Loucy (cell line): ENCODE measurements at regions not wholly inside any gene's neighbourhood (a gene's known extent, or its start where the extent isn't known, plus 50 kb on each side); places are given as distances from the start of the nearest gene placed in this dataset.

Experiments
- H2AFZ ChIP-seq: fragments of 200-600 bp; sonication (generic); 2 replicates; pipeline ENCODE4 v1.6.0; 2016; ENCODE audit warnings: antibody characterized with exemption, mild to moderate bottlenecking, low read length, moderate library complexity
- H3F3A ChIP-seq: fragments of 200-600 bp; 2 replicates; pipeline ENCODE4 v1.6.0; 2016; ENCODE audit warnings: antibody characterized with exemption, low read depth, mild to moderate bottlenecking
- H3K27me3 ChIP-seq: fragments of 200-600 bp; sonication (generic); 2 replicates; pipeline ENCODE4 v1.6.1; 2014; ENCODE audit warnings: low read length, mild to moderate bottlenecking; ENCODE audit not compliant: insufficient read depth, poor library complexity, severe bottlenecking
- H3K36me3 ChIP-seq: fragments of 200-600 bp; sonication (generic); 2 replicates; pipeline ENCODE4 v1.6.1; 2016; ENCODE audit warnings: low read length; ENCODE audit not compliant: insufficient read depth
- H3K4me1 ChIP-seq: fragments of 200-600 bp; sonication (generic); 2 replicates; pipeline ENCODE4 v1.5.1; 2014; ENCODE audit warnings: low read length, mild to moderate bottlenecking; ENCODE audit not compliant: insufficient read depth, poor library complexity, severe bottlenecking
- H3K4me2 ChIP-seq: fragments of 200-600 bp; sonication (generic); 2 replicates; pipeline ENCODE4 v1.6.0; 2014; ENCODE audit warnings: antibody characterized with exemption, low read length, low read depth, mild to moderate bottlenecking; ENCODE audit not compliant: poor library complexity, severe bottlenecking
- H3K4me3 ChIP-seq: fragments of 200-600 bp; sonication (generic); 2 replicates; pipeline ENCODE4 v1.5.1; 2014; ENCODE audit warnings: low read length, mild to moderate bottlenecking, mixed read lengths; ENCODE audit not compliant: poor library complexity, severe bottlenecking
- H3K79me2 ChIP-seq: fragments of 200-600 bp; sonication (generic); 2 replicates; pipeline ENCODE4 v1.6.1; 2014; ENCODE audit warnings: low read length; ENCODE audit not compliant: insufficient read depth
- H3K9ac ChIP-seq: fragments of 200-600 bp; sonication (generic); 2 replicates; pipeline ENCODE4 v1.6.0; 2014; ENCODE audit warnings: mild to moderate bottlenecking, low read depth, low read length, moderate library complexity; ENCODE audit not compliant: poor library complexity, severe bottlenecking
- H3K9me2 ChIP-seq: fragments of 200-600 bp; sonication (generic); replicated peaks from 2 replicates; pipeline ENCODE4 v1.6.1; 2016; ENCODE audit warnings: low read depth, low read length, mixed read lengths
- H3K9me3 ChIP-seq: fragments of 200-600 bp; sonication (generic); 2 replicates; pipeline ENCODE4 v1.6.1; 2014; ENCODE audit warnings: mild to moderate bottlenecking, antibody characterized with exemption, low read length, low read depth; ENCODE audit not compliant: insufficient read depth
- H4K20me1 ChIP-seq: fragments of 200-600 bp; sonication (generic); 2 replicates; pipeline ENCODE4 v1.6.0; 2014; ENCODE audit warnings: antibody characterized with exemption, low read length, mild to moderate bottlenecking; ENCODE audit not compliant: insufficient read depth, poor library complexity, severe bottlenecking
- CTCF ChIP-seq: fragments of 200-600 bp; sonication (generic); conservative IDR thresholded peaks from 2 replicates; pipeline ENCODE4 v1.5.1; 2014; ENCODE audit warnings: mild to moderate bottlenecking, antibody characterized with exemption, low read length
- EZH2phosphoT487 ChIP-seq: fragments of 200-600 bp; IDR thresholded peaks from 2 replicates; pipeline ENCODE4 v1.6.1; 2018; ENCODE audit warnings: antibody characterized with exemption, mild to moderate bottlenecking, moderate library complexity, borderline replicate concordance

DNA sequence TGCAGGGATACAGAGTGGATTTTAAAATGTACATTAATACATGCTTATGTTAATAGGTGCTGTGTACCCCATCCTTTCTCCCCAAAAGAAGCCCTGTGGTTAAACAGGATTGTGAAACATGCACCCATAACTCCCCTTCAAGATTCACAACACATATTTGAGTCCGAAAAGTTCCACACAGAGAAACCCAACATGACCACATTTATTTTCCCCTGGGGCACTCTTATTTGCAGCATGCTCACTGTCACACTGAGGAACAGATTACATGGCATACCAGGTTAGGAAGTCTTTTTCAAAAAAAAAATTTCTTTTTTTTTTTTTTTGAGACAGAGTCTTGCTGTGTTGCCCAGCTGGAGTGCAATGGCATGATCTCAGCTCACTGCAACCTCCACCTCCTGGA, 67.7 kb upstream of the COL5A2 start:
- Histone ChIP-seq H4K20me1 (no peaks in the 10 kb centered on the region), H3K9me3 (no peaks in the 10 kb centered on the region; the same call in 1 of the 2 replicates), H3K4me2 (no peak overlapping the region), H3K27me3 (no peaks in the 10 kb centered on the region), H3K9me2 (no peaks in the 10 kb centered on the region), H3K4me1 (no peaks in the 10 kb centered on the region), H3F3A (no peaks in the 10 kb centered on the region), H2AFZ (no peak overlapping the region), H3K79me2 (no peaks in the 10 kb centered on the region), H3K4me3 (no peak overlapping the region), H3K36me3 (no peaks in the 10 kb centered on the region), H3K9ac (no peak overlapping the region)
- TF ChIP-seq EZH2phosphoT487 (no peak), CTCF (no peak)

DNA sequence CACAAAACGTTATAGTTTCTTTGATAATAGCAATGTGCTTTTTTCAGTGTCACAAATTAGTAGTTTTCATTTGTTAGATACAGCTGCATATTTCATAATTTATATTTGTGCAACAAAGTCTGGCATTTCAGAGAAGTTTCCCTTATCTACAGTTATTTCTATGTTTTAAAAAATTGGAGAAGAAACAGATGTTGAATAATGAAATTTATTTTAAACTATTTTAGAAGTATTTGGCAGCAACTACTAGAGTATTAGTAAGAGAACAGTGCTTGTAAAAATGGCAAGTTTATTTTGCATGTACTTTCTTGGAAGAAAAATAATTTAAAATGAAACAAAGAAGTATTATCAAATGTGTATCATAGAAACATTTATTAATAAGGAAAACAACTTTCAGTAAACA, 68.6 kb upstream of the COL5A2 start:
- H3K36me3 ChIP-seq = no peaks in the 10 kb centered on the region
- no peaks in the 10 kb centered on the region for H3K9me2 ChIP-seq
- no peaks in the 10 kb centered on the region for H3K4me1 ChIP-seq
- H3K9me3 ChIP-seq = no peaks in the 10 kb centered on the region; the same call in 1 of the 2 replicates
- H4K20me1 ChIP-seq = no peaks in the 10 kb centered on the region
- no peak overlapping the region for H2AFZ ChIP-seq
- H3K4me3 ChIP-seq = no peak overlapping the region
- H3K27me3 ChIP-seq = no peaks in the 10 kb centered on the region
- no peak overlapping the region for H3K4me2 ChIP-seq
- no peak for TF ChIP-seq CTCF
- no peak for TF ChIP-seq EZH2phosphoT487
- no peaks in the 10 kb centered on the region for H3F3A ChIP-seq
- H3K79me2 ChIP-seq = no peaks in the 10 kb centered on the region
- no peak overlapping the region for H3K9ac ChIP-seq

DNA sequence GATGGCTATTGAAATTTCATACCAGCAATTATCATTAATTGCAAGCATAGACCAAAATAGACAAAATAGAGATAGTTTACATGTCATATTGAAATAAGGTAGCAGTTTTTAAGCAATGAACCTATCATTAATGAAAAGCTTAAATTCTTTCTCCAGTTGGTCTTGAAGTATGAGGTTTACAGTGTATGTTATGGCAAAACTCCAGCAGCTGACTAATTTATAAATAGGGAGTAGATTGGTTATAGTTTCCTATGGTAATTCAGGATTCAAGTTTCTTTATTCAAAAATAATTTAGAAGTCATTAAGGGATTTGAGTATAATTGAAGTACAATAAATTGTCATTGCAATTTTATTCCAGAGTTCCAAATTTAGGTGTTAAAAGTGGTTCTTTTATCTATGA, 69.6 kb upstream of the COL5A2 start:
- Histone ChIP-seq H3K9me3 (no peaks in the 10 kb centered on the region), H3K9me2 (no peaks in the 10 kb centered on the region), H3K36me3 (no peaks in the 10 kb centered on the region), H3K4me1 (no peaks in the 10 kb centered on the region), H3K9ac (no peak overlapping the region), H3F3A (no peaks in the 10 kb centered on the region), H2AFZ (no peak overlapping the region), H3K27me3 (no peaks in the 10 kb centered on the region), H3K4me2 (no peak overlapping the region), H3K79me2 (no peaks in the 10 kb centered on the region), H3K4me3 (no peak overlapping the region), H4K20me1 (no peaks in the 10 kb centered on the region)
- TF ChIP-seq CTCF (no peak), EZH2phosphoT487 (no peak)
